Central memory CD8-positive, alpha-beta T cell (primary cell): ENCODE measurements at regions not wholly inside any gene's neighbourhood (a gene's known extent, or its start where the extent isn't known, plus 50 kb on each side); places are given as distances from the start of the nearest gene placed in this dataset.

Source experiments
- ATAC-seq: fragments of 150-1000 bp; cut with Tn5 transposase; replicated peaks from 2 replicates; pipeline ENCODE4 v1.10.0; 2022; ENCODE audit warnings: mild to moderate bottlenecking, moderate FRiP score, moderate number of reproducible peaks; ENCODE audit not compliant: poor library complexity, severe bottlenecking; ENCODE audit errors: extremely low read depth
- DNase-seq, 2 donors: peaks; one replicate each; pipeline ENCODE4 v3.0.0; 2021; ENCODE audit warnings: low spot score in 2 of 2
- H3K27ac Mint-ChIP-seq: one replicate; pipeline ENCODE4 v1.8.0; 2022; ENCODE audit warnings: low read depth, mild to moderate bottlenecking, moderate library complexity, mixed read lengths
- H3K27me3 Mint-ChIP-seq: one replicate; pipeline ENCODE4 v1.8.0; 2022; ENCODE audit warnings: mixed read lengths
- H3K36me3 Mint-ChIP-seq: one replicate; pipeline ENCODE4 v1.8.0; 2022; ENCODE audit warnings: mild to moderate bottlenecking, moderate library complexity, mixed read lengths; ENCODE audit not compliant: insufficient read depth
- H3K4me1 Mint-ChIP-seq: one replicate; pipeline ENCODE4 v1.8.0; 2022; ENCODE audit warnings: mixed read lengths
- H3K4me3 Mint-ChIP-seq: one replicate; pipeline ENCODE4 v1.8.0; 2022; ENCODE audit warnings: mild to moderate bottlenecking, moderate library complexity, mixed read lengths
- H3K9me3 Mint-ChIP-seq: one replicate; pipeline ENCODE4 v1.8.0; 2022; ENCODE audit warnings: mixed read lengths

GRCh38 chr15:77547801-77548588, 84.7 kb downstream of the LINGO1 start:
- Mint-ChIP-seq H3K4me3 (no peak overlapping the region), H3K27me3 (peaks cover 16% of the 10 kb centered on the region), H3K36me3 (no peaks in the 10 kb centered on the region), H3K27ac (no peak overlapping the region), H3K9me3 (no peaks in the 10 kb centered on the region), H3K4me1 (peaks cover under 1% of the 10 kb centered on the region)
- DNase-seq (no peak), ATAC-seq (no peak)

GRCh38 chr15:77546870-77547269, 85.8 kb downstream of the LINGO1 start:
- H3K36me3 Mint-ChIP-seq, result no peaks in the 10 kb centered on the region
- no peak for DNase-seq
- no peaks in the 10 kb centered on the region for H3K9me3 Mint-ChIP-seq
- no peak overlapping the region for H3K4me3 Mint-ChIP-seq
- no peak overlapping the region for H3K27ac Mint-ChIP-seq
- peaks cover 16% of the 10 kb centered on the region for H3K27me3 Mint-ChIP-seq
- ATAC-seq, result no peak
- peaks cover 7% of the 10 kb centered on the region for H3K4me1 Mint-ChIP-seq

GRCh38 chr15:77546050-77546501, 86.6 kb downstream of the LINGO1 start:
- no peak for ATAC-seq
- Mint-ChIP-seq H3K27me3 (peaks cover 16% of the 10 kb centered on the region), H3K36me3 (no peaks in the 10 kb centered on the region), H3K4me1 (peaks cover 7% of the 10 kb centered on the region), H3K4me3 (no peak overlapping the region), H3K27ac (no peak overlapping the region), H3K9me3 (no peaks in the 10 kb centered on the region)
- DNase-seq, result no peak

GRCh38 chr15:77545058-77545457, 87.7 kb downstream of the LINGO1 start:
- Mint-ChIP-seq H3K27me3 (peaks cover 16% of the 10 kb centered on the region), H3K36me3 (no peaks in the 10 kb centered on the region), H3K4me1 (peaks cover 7% of the 10 kb centered on the region), H3K27ac (no peak overlapping the region), H3K9me3 (no peaks in the 10 kb centered on the region), H3K4me3 (peak overlapping the region; percentile 27)
- ATAC-seq (no peak), DNase-seq (no peak)

- Mint-ChIP-seq H3K4me3 (peak overlapping the region; percentile 72), H3K27ac (no peak overlapping the region), H3K27me3 (peaks cover 16% of the 10 kb centered on the region), H3K36me3 (no peaks in the 10 kb centered on the region), H3K4me1 (peaks cover 7% of the 10 kb centered on the region), H3K9me3 (no peaks in the 10 kb centered on the region)
- no peak for DNase-seq
- ATAC-seq, result no peak
These were observed 88.5 kb downstream of the LINGO1 start for GRCh38 chr15:77544162-77544561.

GRCh38 chr15:77543159-77543882, 89.4 kb downstream of the LINGO1 start:
- DNase-seq, result peak; percentile 51 to 55
- Mint-ChIP-seq H3K9me3 (no peaks in the 10 kb centered on the region), H3K4me1 (peaks cover 7% of the 10 kb centered on the region), H3K27ac (peak overlapping the region; percentile 32), H3K27me3 (peaks cover 24% of the 10 kb centered on the region), H3K4me3 (peak overlapping the region; percentile 72), H3K36me3 (no peaks in the 10 kb centered on the region)
- ATAC-seq, result peak; percentile 87

GRCh38 chr15:77542491-77543001, 90.2 kb downstream of the LINGO1 start:
- Mint-ChIP-seq H3K27me3 (peaks cover 27% of the 10 kb centered on the region), H3K4me3 (peak overlapping the region; percentile 72), H3K9me3 (no peaks in the 10 kb centered on the region), H3K4me1 (peaks cover 7% of the 10 kb centered on the region), H3K27ac (peak overlapping the region; percentile 32), H3K36me3 (no peaks in the 10 kb centered on the region)
- DNase-seq (no peak), ATAC-seq (no peak)

- H3K27me3 Mint-ChIP-seq, result peaks cover 37% of the 10 kb centered on the region
- no peak for ATAC-seq
- H3K9me3 Mint-ChIP-seq, result no peaks in the 10 kb centered on the region
- H3K4me1 Mint-ChIP-seq, result peaks cover 7% of the 10 kb centered on the region
- H3K4me3 Mint-ChIP-seq, result peak overlapping the region; percentile 72
- no peak for DNase-seq
- no peaks in the 10 kb centered on the region for H3K36me3 Mint-ChIP-seq
- no peak overlapping the region for H3K27ac Mint-ChIP-seq
These were observed 91.1 kb downstream of the LINGO1 start for GRCh38 chr15:77541421-77542181.

GRCh38 chr15:77540312-77541060, 92.2 kb downstream of the LINGO1 start:
- H3K27me3 Mint-ChIP-seq, result peaks cover 43% of the 10 kb centered on the region
- DNase-seq (no peak), ATAC-seq (no peak)
- no peak overlapping the region for H3K4me3 Mint-ChIP-seq
- peaks cover 7% of the 10 kb centered on the region for H3K4me1 Mint-ChIP-seq
- H3K36me3 Mint-ChIP-seq, result no peaks in the 10 kb centered on the region
- no peak overlapping the region for H3K27ac Mint-ChIP-seq
- no peaks in the 10 kb centered on the region for H3K9me3 Mint-ChIP-seq

GRCh38 chr15:77538793-77539497, 93.8 kb downstream of the LINGO1 start:
- H3K27me3 Mint-ChIP-seq, result peaks cover 36% of the 10 kb centered on the region
- no peak overlapping the region for H3K4me3 Mint-ChIP-seq
- DNase-seq (no peak), ATAC-seq (no peak)
- peak overlapping the region; percentile 17 for H3K27ac Mint-ChIP-seq
- no peaks in the 10 kb centered on the region for H3K36me3 Mint-ChIP-seq
- H3K4me1 Mint-ChIP-seq, result peaks cover 7% of the 10 kb centered on the region
- H3K9me3 Mint-ChIP-seq, result no peaks in the 10 kb centered on the region

GRCh38 chr15:77538027-77538451, 94.7 kb downstream of the LINGO1 start:
- H3K27ac Mint-ChIP-seq, result no peak overlapping the region
- peaks cover 45% of the 10 kb centered on the region for H3K27me3 Mint-ChIP-seq
- H3K9me3 Mint-ChIP-seq, result no peaks in the 10 kb centered on the region
- DNase-seq (no peak), ATAC-seq (no peak)
- H3K4me3 Mint-ChIP-seq, result no peak overlapping the region
- no peaks in the 10 kb centered on the region for H3K36me3 Mint-ChIP-seq
- H3K4me1 Mint-ChIP-seq, result peaks cover 6% of the 10 kb centered on the region
